IMR-90 (cell line): ENCODE measurements at regions not wholly inside any gene's neighbourhood (a gene's known extent, or its start where the extent isn't known, plus 50 kb on each side); places are given as distances from the start of the nearest gene placed in this dataset.

Experiments used
- ATAC-seq: fragments of 200-7000 bp; cut with Tn5 transposase; 2 replicates; pipeline ENCODE4 v1.9.1; 2020; ENCODE audit warnings: low read depth, mild to moderate bottlenecking, moderate library complexity
- BruUV-seq: library from RNA; stranded (reverse); fragments of 400-500 nt; replicated peaks from 2 replicates; lab custom pipeline; 2021; lab: Mats Ljungman, UMichigan
- CTCF ChIA-PET: fragments of 300-600 bp; formaldehyde crosslinking; extraction: SDS; loops from one replicate; lab custom pipeline; 2021; ENCODE audit warnings: antibody characterized with exemption; lab: Yijun Ruan, JAX
- POLR2A ChIA-PET: fragments of 300-600 bp; sonication (Branson Sonifier 250); formaldehyde crosslinking; loops from one replicate; lab custom pipeline; 2022; ENCODE audit warnings: antibody characterized with exemption; ENCODE audit not compliant: unreplicated experiment; lab: Charles Lee
- DNase-seq: peaks from one replicate; pipeline ENCODE4 v3.0.0; 2013
- H2AFZ ChIP-seq: replicated peaks from 2 replicates; pipeline ENCODE3; 2013; ENCODE audit warnings: low read length, mild to moderate bottlenecking; ENCODE audit not compliant: poor library complexity
- H2AK5ac ChIP-seq: 2 replicates; pipeline ENCODE4 v1.6.1; 2013; ENCODE audit warnings: low read depth, low read length, inconsistent platforms
- H2AK9ac ChIP-seq: replicated peaks from 2 replicates; pipeline ENCODE3; 2013; ENCODE audit warnings: mild to moderate bottlenecking, low read depth, low read length, moderate library complexity; ENCODE audit not compliant: poor library complexity
- H2BK120ac ChIP-seq: 2 replicates; pipeline ENCODE4 v1.6.1; 2013; ENCODE audit warnings: low read depth, low read length, inconsistent platforms
- H2BK15ac ChIP-seq: 3 replicates; pipeline ENCODE4 v1.6.1; 2013; ENCODE audit warnings: low read depth, low read length, inconsistent platforms
- H2BK20ac ChIP-seq: 2 replicates; pipeline ENCODE4 v1.6.1; 2013; ENCODE audit warnings: low read depth, mild to moderate bottlenecking, inconsistent platforms, low read length, moderate library complexity
- H2BK5ac ChIP-seq: 2 replicates; pipeline ENCODE4 v1.6.1; 2013; ENCODE audit warnings: mild to moderate bottlenecking, low read depth, low read length, inconsistent platforms; ENCODE audit not compliant: poor library complexity, severe bottlenecking
- H3K14ac ChIP-seq: replicated peaks from 2 replicates; pipeline ENCODE4 v1.6.1; 2013; ENCODE audit warnings: low read depth, low read length, inconsistent platforms
- H3K18ac ChIP-seq: 2 replicates; pipeline ENCODE4 v1.6.1; 2013; ENCODE audit warnings: low read depth, low read length, control low read depth
- H3K23ac ChIP-seq: 2 replicates; pipeline ENCODE4 v1.6.1; 2013; ENCODE audit warnings: low read depth, low read length, inconsistent platforms
- H3K27ac ChIP-seq: 2 replicates; pipeline ENCODE4 v1.5.1; 2013; ENCODE audit warnings: mild to moderate bottlenecking, control low read depth, low read length; ENCODE audit not compliant: insufficient read depth
- H3K27me3 ChIP-seq: 2 replicates; pipeline ENCODE4 v1.6.1; 2013; ENCODE audit warnings: low read length; ENCODE audit not compliant: control insufficient read depth, insufficient read depth
- H3K36me3 ChIP-seq: 2 replicates; pipeline ENCODE4 v1.6.1; 2013; ENCODE audit warnings: low read length, mixed read lengths; ENCODE audit not compliant: control insufficient read depth, insufficient read depth
- H3K4ac ChIP-seq: 2 replicates; pipeline ENCODE4 v1.6.1; 2013; ENCODE audit warnings: low read depth, low read length, inconsistent platforms
- H3K4me1 ChIP-seq: 2 replicates; pipeline ENCODE4 v1.6.1; 2013; ENCODE audit warnings: low read length, mixed read lengths; ENCODE audit not compliant: control insufficient read depth, insufficient read depth
- H3K4me2 ChIP-seq: 2 replicates; pipeline ENCODE4 v1.6.1; 2013; ENCODE audit warnings: low read depth, mild to moderate bottlenecking, control low read depth, low read length, moderate library complexity
- H3K4me3 ChIP-seq: 2 replicates; pipeline ENCODE4 v1.5.1; 2013; ENCODE audit warnings: low read depth, mild to moderate bottlenecking, control low read depth, low read length, moderate library complexity; ENCODE audit not compliant: insufficient read depth
- H3K56ac ChIP-seq: 2 replicates; pipeline ENCODE4 v1.6.1; 2013; ENCODE audit warnings: low read length, inconsistent platforms; ENCODE audit not compliant: insufficient read depth; ENCODE audit errors: extremely low read depth
- H3K79me1 ChIP-seq, 2 experiments: 2 replicates each; pipeline ENCODE4 v1.6.1; 2013; ENCODE audit warnings: low read length in 2 of 2, inconsistent platforms in 1 of 2, low read depth in 1 of 2
- H3K9ac ChIP-seq: 2 replicates; pipeline ENCODE4 v1.6.1; 2013; ENCODE audit warnings: low read depth, low read length, control low read depth
- H3K9me1 ChIP-seq: 2 replicates; pipeline ENCODE4 v1.6.1; 2013; ENCODE audit warnings: low read length, inconsistent platforms; ENCODE audit not compliant: insufficient read depth
- H3K9me3 ChIP-seq: 2 replicates; pipeline ENCODE4 v1.6.1; 2013; ENCODE audit warnings: low read length; ENCODE audit not compliant: control insufficient read depth, insufficient read depth
- H4K20me1 ChIP-seq: 2 replicates; pipeline ENCODE4 v1.6.1; 2013; ENCODE audit warnings: low read length, inconsistent platforms; ENCODE audit not compliant: insufficient read depth
- H4K5ac ChIP-seq: 2 replicates; pipeline ENCODE4 v1.6.1; 2013; ENCODE audit warnings: mild to moderate bottlenecking, low read depth, low read length, control low read depth
- H4K8ac ChIP-seq, 2 experiments: 2 replicates each; pipeline ENCODE4 v1.6.1; 2013; ENCODE audit warnings: low read depth in 2 of 2, low read length in 2 of 2, control low read depth in 1 of 2, inconsistent platforms in 1 of 2
- H4K91ac ChIP-seq: 2 replicates; pipeline ENCODE4 v1.6.1; 2013; ENCODE audit warnings: low read depth, low read length, inconsistent platforms; ENCODE audit not compliant: insufficient read depth
- BHLHE40 ChIP-seq: fragments of 150-350 bp; IDR thresholded peaks from 2 replicates; pipeline ENCODE4 v1.6.1; 2016; ENCODE audit warnings: mild to moderate bottlenecking, low read depth, low read length
- CEBPB ChIP-seq: IDR thresholded peaks from 2 replicates; pipeline ENCODE4 v1.6.1; 2012; ENCODE audit warnings: low read depth, low read length, improper control_type of control experiment
- CHD1 ChIP-seq: IDR thresholded peaks from 2 replicates; pipeline ENCODE4 v1.6.1; 2012; ENCODE audit warnings: low read depth, low read length, improper control_type of control experiment
- ELK1 ChIP-seq: fragments of 150-350 bp; IDR thresholded peaks from 2 replicates; pipeline ENCODE4 v1.6.1; 2016; ENCODE audit warnings: low read depth, mild to moderate bottlenecking, low read length, moderate library complexity, borderline replicate concordance
- FOS ChIP-seq: fragments of 150-350 bp; IDR thresholded peaks from 2 replicates; pipeline ENCODE4 v1.6.1; 2016; ENCODE audit warnings: low read depth, low read length
- MAFK ChIP-seq: IDR thresholded peaks from 2 replicates; pipeline ENCODE4 v1.6.1; 2012; ENCODE audit warnings: low read depth, low read length, improper control_type of control experiment
- MAZ ChIP-seq: IDR thresholded peaks from 2 replicates; pipeline ENCODE4 v1.6.1; 2012; ENCODE audit warnings: low read depth, mild to moderate bottlenecking, low read length, improper control_type of control experiment, moderate library complexity, borderline replicate concordance
- MXI1 ChIP-seq: IDR thresholded peaks from 2 replicates; pipeline ENCODE4 v1.6.1; 2012; ENCODE audit warnings: low read depth, mild to moderate bottlenecking, low read length, moderate library complexity, borderline replicate concordance
- NFE2L2 ChIP-seq: fragments of 150-350 bp; IDR thresholded peaks from 2 replicates; pipeline ENCODE4 v1.6.1; 2016; ENCODE audit warnings: low read depth, mild to moderate bottlenecking, low read length
- POLR2A ChIP-seq: IDR thresholded peaks from 2 replicates; pipeline ENCODE4 v1.6.1; 2012; ENCODE audit warnings: mild to moderate bottlenecking, low read depth, low read length
- RAD21 ChIP-seq: IDR thresholded peaks from 2 replicates; pipeline ENCODE4 v1.6.1; 2012; ENCODE audit warnings: low read length, improper control_type of control experiment
- RCOR1 ChIP-seq: IDR thresholded peaks from 2 replicates; pipeline ENCODE4 v1.6.1; 2012; ENCODE audit warnings: mild to moderate bottlenecking, low read length, improper control_type of control experiment; ENCODE audit not compliant: insufficient replicate concordance
- RFX5 ChIP-seq: IDR thresholded peaks from 2 replicates; pipeline ENCODE4 v1.8.0; 2012; ENCODE audit warnings: low read depth, mild to moderate bottlenecking, low read length, moderate library complexity
- SMC3 ChIP-seq: fragments of 150-350 bp; IDR thresholded peaks from 2 replicates; pipeline ENCODE4 v1.6.1; 2016; ENCODE audit warnings: low read depth, mild to moderate bottlenecking, antibody characterized with exemption, low read length, moderate library complexity
- USF2 ChIP-seq: fragments of 150-350 bp; IDR thresholded peaks from 2 replicates; pipeline ENCODE4 v1.6.1; 2017; ENCODE audit warnings: mild to moderate bottlenecking, antibody characterized with exemption, low read length, low read depth
- WGBS, 2 experiments: methylation state at CpG; one replicate each; pipeline versions ENCODE4 v1.1.5 to v1.1.7; 2013; ENCODE audit warnings: missing lambda C conversion rate in 2 of 2; ENCODE audit not compliant: insufficient read length in 1 of 2; ENCODE audit errors: extremely low coverage in 2 of 2; 5-methylcytosine and 5-hydroxymethylcytosine counted together
- dilution Hi-C: fragments of 300-500 bp; cut with HindIII; formaldehyde crosslinking; loops from one replicate; pipeline ENCODE4 v1.14.3; 2018; ENCODE audit warnings: low sequenced_read_pairs; ENCODE audit not compliant: unreplicated experiment
- in situ Hi-C: fragments of 300-500 bp; cut with MboI; formaldehyde crosslinking; loops from 3 replicates; pipeline ENCODE4 v1.14.3; 2019; ENCODE audit warnings: low sequenced_read_pairs, inconsistent platforms, mixed read lengths
- intact Hi-C: fragments of 100-400 bp; cut with micrococcal nuclease; formaldehyde crosslinking; loops from 2 replicates; pipeline ENCODE4 v1.10.0; 2022
- TF ChIP-seq, protein P1 (sequence below): conservative IDR thresholded peaks from 2 replicates; pipeline ENCODE4 v1.5.1; 2012; ENCODE audit warnings: mild to moderate bottlenecking, low read depth, low read length, improper control_type of control experiment

GRCh38 chrX:117095393-117095792 lies 632.6 kb upstream of the CT83 start:
- Histone ChIP-seq H3K9ac (no peak overlapping the region), H4K91ac (no peak overlapping the region), H3K79me1 (no peaks in the 10 kb centered on the region), H3K18ac (no peak overlapping the region), H3K4me3 (no peak overlapping the region), H2BK20ac (no peak overlapping the region), H3K9me1 (no peaks in the 10 kb centered on the region), H3K4me2 (no peak overlapping the region), H2AFZ (no peak overlapping the region), H4K5ac (no peak overlapping the region), H3K14ac (no peak overlapping the region), H3K4me1 (no peaks in the 10 kb centered on the region), H3K27ac (no peak overlapping the region), H3K4ac (no peak overlapping the region), H3K23ac (no peak overlapping the region), H3K36me3 (no peaks in the 10 kb centered on the region), H3K9me3 (peaks cover 2% of the 10 kb centered on the region; the same call in 1 of the 2 replicates), H2BK5ac (no peak overlapping the region), H3K56ac (no peak overlapping the region), H2BK120ac (no peak overlapping the region), H2AK9ac (no peak overlapping the region), H4K8ac (no peak overlapping the region), H4K20me1 (no peaks in the 10 kb centered on the region), H3K27me3 (no peaks in the 10 kb centered on the region), H2AK5ac (no peak overlapping the region), H2BK15ac (no peak overlapping the region)
- intact Hi-C loops (no loop called here), dilution Hi-C loops (no loop called here), in situ Hi-C loops (no loop called here)
- DNase-seq = no peak
- no peak for ATAC-seq
- no CpG with 5 or more reads among the region's 2 CpGs for WGBS, 2 experiments
- no TSS peak for BruUV-seq
- POLR2A ChIA-PET = no interaction called here
- TF ChIP-seq ELK1 (no peak), NFE2L2 (no peak), RCOR1 (no peak), CEBPB (no peak), SMC3 (no peak), USF2 (no peak), MXI1 (no peak), FOS (no peak), RFX5 (no peak), MAFK (no peak), RAD21 (no peak), CHD1 (no peak), MAZ (no peak), BHLHE40 (no peak), POLR2A (no peak)
- TF ChIP-seq, protein P1, sequence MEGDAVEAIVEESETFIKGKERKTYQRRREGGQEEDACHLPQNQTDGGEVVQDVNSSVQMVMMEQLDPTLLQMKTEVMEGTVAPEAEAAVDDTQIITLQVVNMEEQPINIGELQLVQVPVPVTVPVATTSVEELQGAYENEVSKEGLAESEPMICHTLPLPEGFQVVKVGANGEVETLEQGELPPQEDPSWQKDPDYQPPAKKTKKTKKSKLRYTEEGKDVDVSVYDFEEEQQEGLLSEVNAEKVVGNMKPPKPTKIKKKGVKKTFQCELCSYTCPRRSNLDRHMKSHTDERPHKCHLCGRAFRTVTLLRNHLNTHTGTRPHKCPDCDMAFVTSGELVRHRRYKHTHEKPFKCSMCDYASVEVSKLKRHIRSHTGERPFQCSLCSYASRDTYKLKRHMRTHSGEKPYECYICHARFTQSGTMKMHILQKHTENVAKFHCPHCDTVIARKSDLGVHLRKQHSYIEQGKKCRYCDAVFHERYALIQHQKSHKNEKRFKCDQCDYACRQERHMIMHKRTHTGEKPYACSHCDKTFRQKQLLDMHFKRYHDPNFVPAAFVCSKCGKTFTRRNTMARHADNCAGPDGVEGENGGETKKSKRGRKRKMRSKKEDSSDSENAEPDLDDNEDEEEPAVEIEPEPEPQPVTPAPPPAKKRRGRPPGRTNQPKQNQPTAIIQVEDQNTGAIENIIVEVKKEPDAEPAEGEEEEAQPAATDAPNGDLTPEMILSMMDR = no peak
- CTCF ChIA-PET = no interaction called here
